ENCODE measurements at regions not wholly inside any gene's neighbourhood (a gene's known extent, or its start where the extent isn't known, plus 50 kb on each side); places are given as distances from the start of the nearest gene placed in this dataset.

DNA sequence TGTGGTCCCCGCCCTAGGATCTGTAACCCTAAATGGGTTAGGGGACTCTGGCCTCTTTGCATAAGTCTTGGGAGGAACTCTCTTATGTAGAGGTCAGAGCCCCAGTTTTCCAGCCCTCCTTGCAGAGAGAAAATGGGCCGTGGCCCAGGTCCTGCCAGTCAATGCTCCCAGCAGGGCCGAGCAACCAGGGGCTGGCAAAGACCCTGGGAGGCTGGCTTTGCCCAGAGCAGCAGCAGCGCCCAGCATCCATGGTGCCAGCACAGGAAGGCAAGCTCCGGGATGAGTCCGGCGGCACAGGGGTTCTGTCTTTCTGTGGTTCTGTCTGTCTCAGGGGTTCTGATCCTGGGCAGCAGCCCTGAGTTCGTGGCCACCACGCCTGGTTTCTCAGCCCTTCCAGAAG is 684.8 kb downstream of the BRD1 start:
- TF ChIP-seq EZH2phosphoT487 (IDR thresholded peaks at IDR 0.05; ENCODE audit: insufficient read depth, low read depth) = no peak
- TF ChIP-seq EZH2 (IDR thresholded peaks at IDR 0.05; ENCODE audit: insufficient read depth, poor library complexity, severe bottlenecking) = no peak
